NT2/D1 (cell line): ENCODE measurements at regions not wholly inside any gene's neighbourhood (a gene's known extent, or its start where the extent isn't known, plus 50 kb on each side); places are given as distances from the start of the nearest gene placed in this dataset.

Source experiments
- YY1 ChIP-seq: IDR thresholded peaks from 2 replicates; pipeline ENCODE4 v1.6.1; 2011; ENCODE audit not compliant: insufficient read length, insufficient read depth
- ZNF274 ChIP-seq: IDR thresholded peaks from 2 replicates; pipeline ENCODE4 v1.6.1; 2011; ENCODE audit warnings: mild to moderate bottlenecking, low read depth, low read length

DNA sequence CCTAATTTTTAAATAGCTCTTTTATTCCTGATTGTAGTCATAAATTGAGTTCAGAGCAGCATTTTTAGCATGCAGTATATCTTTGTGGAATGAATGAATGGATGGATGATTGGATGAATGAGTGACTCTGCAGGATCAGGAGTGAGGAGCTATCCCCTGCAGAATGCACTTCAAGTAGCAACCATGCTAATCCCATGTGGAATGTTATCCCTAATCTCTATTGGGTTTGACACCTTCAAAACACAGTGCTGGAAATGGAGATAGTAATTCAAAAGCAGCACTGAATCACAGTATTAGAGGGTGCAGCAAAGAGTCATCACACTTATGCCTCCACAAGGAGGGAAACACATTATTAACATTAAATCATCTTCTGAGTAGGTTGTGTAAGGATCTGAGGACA is 501.9 kb downstream of the SHISA9 start:
- TF ChIP-seq YY1 (no peak), ZNF274 (no peak)
